Nephron progenitor cell (in vitro differentiated cells): ENCODE measurements at regions not wholly inside any gene's neighbourhood (a gene's known extent, or its start where the extent isn't known, plus 50 kb on each side); places are given as distances from the start of the nearest gene placed in this dataset.
"Not testable (repeated sequence)": the region's sequence is repeated elsewhere in the genome, so short reads cannot be mapped to it uniquely, and the experiment has no call there.

Experiments
- DNase-seq: peaks from one replicate; pipeline ENCODE4 v3.0.0; 2021
- H3K27ac Mint-ChIP-seq: 2 replicates; pipeline ENCODE4 v1.8.0; 2021; ENCODE audit warnings: mild to moderate bottlenecking, moderate library complexity, mixed read lengths
- H3K27me3 Mint-ChIP-seq: 2 replicates; pipeline ENCODE4 v1.8.0; 2021; ENCODE audit warnings: mild to moderate bottlenecking, low read depth, mixed read lengths; ENCODE audit not compliant: poor library complexity
- H3K36me3 Mint-ChIP-seq: 2 replicates; pipeline ENCODE4 v1.8.0; 2021; ENCODE audit warnings: low read depth, mixed read lengths
- H3K4me1 Mint-ChIP-seq: 2 replicates; pipeline ENCODE4 v1.8.0; 2021; ENCODE audit warnings: mixed read lengths
- H3K4me3 Mint-ChIP-seq: 2 replicates; pipeline ENCODE4 v1.8.0; 2021; ENCODE audit warnings: mild to moderate bottlenecking, moderate library complexity, mixed read lengths
- H3K9me3 Mint-ChIP-seq: 2 replicates; pipeline ENCODE4 v1.8.0; 2021; ENCODE audit warnings: mild to moderate bottlenecking, moderate library complexity, mixed read lengths
- CTCF ChIP-seq: fragments of 200-600 bp; sonication (generic); IDR thresholded peaks from 2 replicates; pipeline ENCODE4 v1.5.0; 2021; ENCODE audit warnings: antibody characterized with exemption

- Mint-ChIP-seq H3K27me3 (peaks cover 29% of the 10 kb centered on the region), H3K27ac (no peak overlapping the region)
Measured at GRCh38 chr10:11691319-11691755, 50.8 kb upstream of the ECHDC3 start.

GRCh38 chr10:11689945-11690736 lies 52.0 kb upstream of the ECHDC3 start:
- H3K27ac Mint-ChIP-seq = no peak overlapping the region
- no peaks in the 10 kb centered on the region for H3K9me3 Mint-ChIP-seq
- no peaks in the 10 kb centered on the region for H3K36me3 Mint-ChIP-seq
- DNase-seq = no peak
- no peak overlapping the region for H3K4me3 Mint-ChIP-seq
- no peak for TF ChIP-seq CTCF
- peaks cover 45% of the 10 kb centered on the region for H3K4me1 Mint-ChIP-seq
- peaks cover 20% of the 10 kb centered on the region for H3K27me3 Mint-ChIP-seq

More at GRCh38 chr10:11691319-11691755, 50.8 kb upstream of the ECHDC3 start:
- Mint-ChIP-seq H3K36me3 (no peaks in the 10 kb centered on the region), H3K4me3 (no peak overlapping the region), H3K4me1 (peaks cover 43% of the 10 kb centered on the region), H3K9me3 (no peaks in the 10 kb centered on the region)
- DNase-seq = no peak
- TF ChIP-seq CTCF = no peak

- H3K36me3 Mint-ChIP-seq, H3K9me3 Mint-ChIP-seq, DNase-seq, H3K4me3 Mint-ChIP-seq, H3K27ac Mint-ChIP-seq: not testable (repeated sequence)
- H3K4me1 Mint-ChIP-seq = peaks cover 62% of the 10 kb centered on the region
- peaks cover 23% of the 10 kb centered on the region for H3K27me3 Mint-ChIP-seq
Measured at GRCh38 chr10:11688448-11688795, 53.8 kb upstream of the ECHDC3 start.

GRCh38 chr10:11687779-11688447 lies 54.3 kb upstream of the ECHDC3 start:
- Mint-ChIP-seq H3K4me3 (no peak overlapping the region), H3K4me1 (peaks cover 67% of the 10 kb centered on the region), H3K36me3 (no peaks in the 10 kb centered on the region), H3K27me3 (peaks cover 22% of the 10 kb centered on the region), H3K9me3 (no peaks in the 10 kb centered on the region), H3K27ac (no peak overlapping the region)
- no peak for DNase-seq
- TF ChIP-seq CTCF = no peak

- no peak for DNase-seq
- H3K36me3 Mint-ChIP-seq = no peaks in the 10 kb centered on the region
- H3K4me3 Mint-ChIP-seq = no peak overlapping the region
- H3K9me3 Mint-ChIP-seq = no peaks in the 10 kb centered on the region
- no peak overlapping the region for H3K27ac Mint-ChIP-seq
- no peak for TF ChIP-seq CTCF
- H3K27me3 Mint-ChIP-seq = peaks cover 18% of the 10 kb centered on the region
- H3K4me1 Mint-ChIP-seq = peaks cover 73% of the 10 kb centered on the region
Measured at GRCh38 chr10:11687357-11687771, 54.8 kb upstream of the ECHDC3 start.

GRCh38 chr10:11685787-11686218 lies 56.4 kb upstream of the ECHDC3 start:
- no peak for TF ChIP-seq CTCF
- H3K27me3 Mint-ChIP-seq = peaks cover 17% of the 10 kb centered on the region
- no peaks in the 10 kb centered on the region for H3K36me3 Mint-ChIP-seq
- H3K4me1 Mint-ChIP-seq = peaks cover 85% of the 10 kb centered on the region
- peak overlapping the region; percentile 11 for H3K4me3 Mint-ChIP-seq
- DNase-seq = no peak
- no peak overlapping the region for H3K27ac Mint-ChIP-seq
- no peaks in the 10 kb centered on the region for H3K9me3 Mint-ChIP-seq
